ENCODE measurements at regions not wholly inside any gene's neighbourhood (a gene's known extent, or its start where the extent isn't known, plus 50 kb on each side); places are given as distances from the start of the nearest gene placed in this dataset.

GRCh38 chr10:4264209-4264865 lies 479.3 kb upstream of the KLF6 start:
- H3K4me3 ChIP-seq (ENCODE audit: low read depth, low read length), result no peak overlapping the region
- TF ChIP-seq, protein P1, sequence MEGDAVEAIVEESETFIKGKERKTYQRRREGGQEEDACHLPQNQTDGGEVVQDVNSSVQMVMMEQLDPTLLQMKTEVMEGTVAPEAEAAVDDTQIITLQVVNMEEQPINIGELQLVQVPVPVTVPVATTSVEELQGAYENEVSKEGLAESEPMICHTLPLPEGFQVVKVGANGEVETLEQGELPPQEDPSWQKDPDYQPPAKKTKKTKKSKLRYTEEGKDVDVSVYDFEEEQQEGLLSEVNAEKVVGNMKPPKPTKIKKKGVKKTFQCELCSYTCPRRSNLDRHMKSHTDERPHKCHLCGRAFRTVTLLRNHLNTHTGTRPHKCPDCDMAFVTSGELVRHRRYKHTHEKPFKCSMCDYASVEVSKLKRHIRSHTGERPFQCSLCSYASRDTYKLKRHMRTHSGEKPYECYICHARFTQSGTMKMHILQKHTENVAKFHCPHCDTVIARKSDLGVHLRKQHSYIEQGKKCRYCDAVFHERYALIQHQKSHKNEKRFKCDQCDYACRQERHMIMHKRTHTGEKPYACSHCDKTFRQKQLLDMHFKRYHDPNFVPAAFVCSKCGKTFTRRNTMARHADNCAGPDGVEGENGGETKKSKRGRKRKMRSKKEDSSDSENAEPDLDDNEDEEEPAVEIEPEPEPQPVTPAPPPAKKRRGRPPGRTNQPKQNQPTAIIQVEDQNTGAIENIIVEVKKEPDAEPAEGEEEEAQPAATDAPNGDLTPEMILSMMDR (IDR thresholded peaks at IDR 0.05; ENCODE audit: low read depth, low read length, missing control alignments), result no peak
- DNase-seq (ENCODE audit: low read depth), result no peak

DNA sequence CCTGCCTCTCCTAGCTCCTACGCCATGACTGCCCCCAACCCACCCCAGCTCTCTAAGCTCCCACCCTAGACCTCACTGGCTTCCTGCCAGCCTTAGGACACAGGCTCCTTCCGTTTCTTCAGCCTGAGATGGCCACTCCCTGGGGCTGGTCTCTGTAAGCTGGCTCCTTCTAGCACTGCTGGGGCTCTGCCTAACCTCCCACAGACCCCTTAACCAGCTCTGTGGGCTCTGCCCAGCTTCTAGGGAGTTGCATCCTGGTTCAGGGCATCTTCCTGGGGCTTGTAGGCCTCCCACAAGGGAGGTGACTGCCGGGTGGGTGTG lies 478.6 kb upstream of the KLF6 start:
- TF ChIP-seq, protein P1 (IDR thresholded peaks at IDR 0.05; ENCODE audit: low read depth, low read length, missing control alignments), result no peak
- H3K4me3 ChIP-seq (ENCODE audit: low read depth, low read length), result no peak overlapping the region
- DNase-seq (ENCODE audit: low read depth), result no peak

DNA sequence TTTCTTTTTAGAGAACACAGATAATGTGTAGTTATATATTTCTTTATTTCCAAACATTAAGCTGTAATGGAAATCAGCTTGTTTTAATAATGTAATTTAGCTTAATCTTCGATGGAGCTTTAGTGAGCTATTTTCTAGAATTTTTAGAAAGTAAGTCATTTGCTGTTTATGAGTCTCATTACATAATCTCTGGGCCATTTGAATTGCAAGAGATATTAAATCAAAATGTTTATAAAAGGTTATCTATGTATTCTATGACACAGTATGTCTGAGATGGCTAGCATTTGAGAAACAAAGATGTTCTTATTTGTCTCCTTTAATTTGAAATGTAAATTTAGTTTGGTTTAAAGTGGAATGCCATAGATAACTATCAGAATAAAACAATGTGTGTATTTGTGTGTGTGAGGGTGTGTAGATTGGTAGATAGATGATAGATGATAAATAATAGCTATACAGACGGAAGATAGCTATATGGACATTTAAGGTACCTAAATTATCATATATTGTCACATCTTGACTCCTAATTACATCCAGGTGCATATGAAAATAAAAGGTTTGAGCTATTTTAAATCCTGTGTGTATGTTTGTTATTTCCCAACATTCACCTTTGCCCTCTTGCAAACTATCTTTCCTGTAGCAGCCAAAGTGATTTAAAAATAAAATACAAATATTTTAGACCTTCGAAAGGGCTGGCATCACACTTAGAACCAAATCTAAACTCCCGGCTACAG lies 478.0 kb upstream of the KLF6 start:
- TF ChIP-seq, protein P1 (IDR thresholded peaks at IDR 0.05; ENCODE audit: low read depth, low read length, missing control alignments), result no peak
- H3K4me3 ChIP-seq (ENCODE audit: low read depth, low read length), result no peak overlapping the region
- DNase-seq (ENCODE audit: low read depth), result no peak

- H3K4me3 ChIP-seq (ENCODE audit: low read depth, low read length), result no peak overlapping the region
- TF ChIP-seq, protein P1 (IDR thresholded peaks at IDR 0.05; ENCODE audit: low read depth, low read length, missing control alignments), result no peak
Observed at GRCh38 chr10:4262449-4262848, 477.4 kb upstream of the KLF6 start.

DNA sequence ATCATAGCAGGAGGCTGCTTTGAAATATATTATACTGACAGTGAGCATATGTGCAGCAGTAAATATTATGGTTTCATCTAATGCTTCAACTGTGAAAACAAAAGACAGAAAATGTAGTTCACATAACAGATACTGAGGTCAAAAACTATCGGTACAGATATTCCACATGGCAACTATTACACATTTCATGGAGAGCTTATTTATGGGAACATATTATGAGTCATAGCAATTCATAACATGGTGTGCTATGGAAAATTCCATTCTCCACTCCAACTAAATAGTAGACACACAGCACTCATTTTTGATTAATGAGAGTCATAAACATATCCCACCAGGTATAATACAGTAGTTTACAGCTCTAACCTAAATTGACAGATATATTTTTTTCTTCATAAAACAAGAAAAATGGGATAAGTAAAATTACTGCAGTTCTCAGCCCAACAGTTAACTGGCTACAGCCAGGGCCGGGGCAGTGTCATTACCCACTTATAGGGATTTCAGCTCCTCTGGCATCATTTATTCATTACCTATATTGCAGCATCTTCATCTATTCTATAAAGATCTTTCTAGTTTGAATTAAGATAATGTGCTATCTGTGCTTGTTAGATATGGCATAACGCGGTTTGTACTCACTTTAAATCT lies 475.6 kb upstream of the KLF6 start:
- H3K4me3 ChIP-seq (ENCODE audit: low read depth, low read length), result no peak overlapping the region
- TF ChIP-seq, protein P1 (IDR thresholded peaks at IDR 0.05; ENCODE audit: low read depth, low read length, missing control alignments), result no peak
- DNase-seq (ENCODE audit: low read depth), result no peak

More at GRCh38 chr10:4262449-4262848, 477.4 kb upstream of the KLF6 start:
- no peak for DNase-seq (ENCODE audit: low read depth)

DNA sequence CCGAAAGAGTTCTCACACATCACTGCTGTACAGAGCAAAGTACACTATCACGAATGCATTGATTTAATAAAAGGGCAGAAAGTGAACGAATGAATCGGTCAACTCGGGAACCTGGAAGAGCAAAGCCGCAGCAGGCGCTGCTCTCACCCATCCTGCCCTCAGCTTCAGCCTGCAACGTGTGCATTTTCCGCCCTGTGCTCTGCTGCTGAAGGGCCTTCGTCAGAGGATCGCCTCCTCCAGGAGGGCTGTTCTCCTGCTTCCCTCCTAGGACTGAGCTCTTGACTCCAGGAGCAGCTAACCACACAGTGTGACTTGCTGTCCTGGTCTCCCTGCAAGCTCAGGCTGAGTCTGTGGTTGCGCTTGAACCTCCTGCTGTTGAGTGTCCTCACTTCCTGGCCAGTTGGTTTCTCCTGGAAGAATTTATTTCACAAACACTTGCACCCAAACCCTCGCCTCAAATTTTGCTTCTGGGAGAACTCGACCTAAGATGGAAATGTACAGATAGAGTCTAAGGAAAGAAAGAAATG lies 473.0 kb upstream of the KLF6 start:
- DNase-seq (ENCODE audit: low read depth), result no peak
- no peak overlapping the region for H3K4me3 ChIP-seq (ENCODE audit: low read depth, low read length)
- TF ChIP-seq, protein P1 (IDR thresholded peaks at IDR 0.05; ENCODE audit: low read depth, low read length, missing control alignments), result no peak

Data from GM12864 (cell line).